ENCODE measurements at regions not wholly inside any gene's neighbourhood (a gene's known extent, or its start where the extent isn't known, plus 50 kb on each side); places are given as distances from the start of the nearest gene placed in this dataset.

DNA sequence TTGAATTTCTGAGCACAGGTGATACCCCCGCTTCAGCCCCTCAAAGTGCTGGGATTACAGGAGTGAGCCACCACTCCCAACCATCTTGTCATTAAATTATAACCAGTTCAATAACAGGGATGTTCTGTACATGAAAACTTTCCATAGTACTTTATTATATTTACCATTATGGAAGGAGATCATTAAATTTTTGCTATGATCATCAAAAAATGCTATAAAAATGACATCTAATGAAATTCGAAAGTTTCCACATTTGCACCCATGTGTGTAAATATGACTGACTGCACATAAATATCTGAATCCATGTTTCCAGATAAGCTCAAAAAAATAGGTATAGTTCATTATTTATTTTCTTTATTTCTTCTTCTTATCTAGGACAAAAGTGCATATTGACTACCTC lies 182.6 kb downstream of the FBXO8 start:
- Histone ChIP-seq H3K9me3 (ENCODE audit: control insufficient read depth, insufficient read depth, low read length) (no peaks in the 10 kb centered on the region), H3K4me3 (ENCODE audit: low read length) (no peak overlapping the region), H3K4me1 (ENCODE audit: control insufficient read depth, low read length) (no peaks in the 10 kb centered on the region), H3K27ac (ENCODE audit: low read depth, low read length) (no peak overlapping the region), H4K20me1 (ENCODE audit: control insufficient read depth, insufficient read depth, low read depth, low read length) (no peaks in the 10 kb centered on the region), H3K9me2 (replicated peaks; ENCODE audit: control insufficient read depth, low read length) (no peaks in the 10 kb centered on the region), H3F3A (ENCODE audit: control insufficient read depth, insufficient read depth) (no peaks in the 10 kb centered on the region), H3K27me3 (ENCODE audit: control insufficient read depth, low read length) (no peaks in the 10 kb centered on the region; the same call in 1 of the 2 replicates), H3K36me3 (ENCODE audit: control insufficient read depth, low read length) (no peaks in the 10 kb centered on the region), H3K4me2 (ENCODE audit: low read length) (no peak overlapping the region), H3K79me2 (ENCODE audit: control insufficient read depth, low read length) (no peaks in the 10 kb centered on the region)
- TF ChIP-seq, protein P1, sequence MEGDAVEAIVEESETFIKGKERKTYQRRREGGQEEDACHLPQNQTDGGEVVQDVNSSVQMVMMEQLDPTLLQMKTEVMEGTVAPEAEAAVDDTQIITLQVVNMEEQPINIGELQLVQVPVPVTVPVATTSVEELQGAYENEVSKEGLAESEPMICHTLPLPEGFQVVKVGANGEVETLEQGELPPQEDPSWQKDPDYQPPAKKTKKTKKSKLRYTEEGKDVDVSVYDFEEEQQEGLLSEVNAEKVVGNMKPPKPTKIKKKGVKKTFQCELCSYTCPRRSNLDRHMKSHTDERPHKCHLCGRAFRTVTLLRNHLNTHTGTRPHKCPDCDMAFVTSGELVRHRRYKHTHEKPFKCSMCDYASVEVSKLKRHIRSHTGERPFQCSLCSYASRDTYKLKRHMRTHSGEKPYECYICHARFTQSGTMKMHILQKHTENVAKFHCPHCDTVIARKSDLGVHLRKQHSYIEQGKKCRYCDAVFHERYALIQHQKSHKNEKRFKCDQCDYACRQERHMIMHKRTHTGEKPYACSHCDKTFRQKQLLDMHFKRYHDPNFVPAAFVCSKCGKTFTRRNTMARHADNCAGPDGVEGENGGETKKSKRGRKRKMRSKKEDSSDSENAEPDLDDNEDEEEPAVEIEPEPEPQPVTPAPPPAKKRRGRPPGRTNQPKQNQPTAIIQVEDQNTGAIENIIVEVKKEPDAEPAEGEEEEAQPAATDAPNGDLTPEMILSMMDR (IDR thresholded peaks at IDR 0.05; ENCODE audit: low read depth, low read length, poor library complexity, severe bottlenecking), result no peak
- TF ChIP-seq EZH2phosphoT487 (IDR thresholded peaks at IDR 0.05; ENCODE audit: borderline replicate concordance, low read length), result no peak

DNA sequence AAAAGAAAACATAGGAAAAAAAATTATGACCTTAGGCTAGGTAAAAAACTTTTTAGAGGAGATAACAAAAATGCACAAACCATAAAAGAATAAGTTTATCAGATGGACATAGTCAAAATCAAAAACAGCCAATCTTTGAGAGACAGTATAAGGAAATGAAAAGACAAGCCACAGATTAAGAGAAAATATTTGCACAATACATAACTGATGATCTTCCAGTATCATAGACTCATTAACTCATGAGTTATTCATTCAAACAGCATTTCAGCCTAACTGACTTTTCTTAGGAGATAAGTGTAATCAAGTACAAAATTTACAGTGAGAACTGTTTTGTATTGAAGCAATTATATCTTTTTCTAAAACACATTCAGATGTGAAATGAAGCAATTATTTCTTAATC lies 183.8 kb downstream of the FBXO8 start:
- Histone ChIP-seq H3K4me1 (ENCODE audit: control insufficient read depth, low read length) (no peaks in the 10 kb centered on the region), H3K4me2 (ENCODE audit: low read length) (no peak overlapping the region), H3K79me2 (ENCODE audit: control insufficient read depth, low read length) (no peaks in the 10 kb centered on the region), H3K36me3 (ENCODE audit: control insufficient read depth, low read length) (no peaks in the 10 kb centered on the region), H3F3A (ENCODE audit: control insufficient read depth, insufficient read depth) (no peaks in the 10 kb centered on the region), H3K9me2 (replicated peaks; ENCODE audit: control insufficient read depth, low read length) (no peaks in the 10 kb centered on the region), H3K9me3 (ENCODE audit: control insufficient read depth, insufficient read depth, low read length) (no peaks in the 10 kb centered on the region), H3K27ac (ENCODE audit: low read depth, low read length) (no peak overlapping the region), H3K27me3 (ENCODE audit: control insufficient read depth, low read length) (no peaks in the 10 kb centered on the region; the same call in 1 of the 2 replicates), H3K4me3 (ENCODE audit: low read length) (no peak overlapping the region), H4K20me1 (ENCODE audit: control insufficient read depth, insufficient read depth, low read depth, low read length) (no peaks in the 10 kb centered on the region)
- no peak for TF ChIP-seq EZH2phosphoT487 (IDR thresholded peaks at IDR 0.05; ENCODE audit: borderline replicate concordance, low read length)
- TF ChIP-seq, protein P1 (IDR thresholded peaks at IDR 0.05; ENCODE audit: low read depth, low read length, poor library complexity, severe bottlenecking), result no peak

DNA sequence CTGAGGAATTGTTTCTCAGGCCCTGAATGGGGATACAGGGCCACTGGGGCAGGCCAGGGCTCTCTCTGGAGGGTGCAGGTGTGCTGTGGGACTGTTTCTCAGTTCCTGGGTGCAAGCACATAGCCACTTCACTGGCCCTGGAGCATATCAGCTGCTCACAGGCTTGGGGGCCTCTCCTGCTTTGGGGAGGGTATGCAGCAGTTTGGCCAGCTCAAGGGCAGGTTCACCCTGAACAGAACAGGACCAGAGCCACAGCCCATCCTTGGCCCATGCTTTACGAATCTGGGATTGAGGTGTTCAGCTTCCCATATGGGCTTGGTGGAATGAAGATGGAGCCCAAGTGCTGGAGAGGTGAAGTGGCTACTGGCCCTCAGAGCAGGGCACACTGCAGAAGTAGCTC lies 186.5 kb downstream of the FBXO8 start:
- Histone ChIP-seq H3K9me2 (replicated peaks; ENCODE audit: control insufficient read depth, low read length) (no peaks in the 10 kb centered on the region), H3K4me3 (ENCODE audit: low read length) (no peak overlapping the region), H4K20me1 (ENCODE audit: control insufficient read depth, insufficient read depth, low read depth, low read length) (no peaks in the 10 kb centered on the region), H3K79me2 (ENCODE audit: control insufficient read depth, low read length) (no peaks in the 10 kb centered on the region), H3F3A (ENCODE audit: control insufficient read depth, insufficient read depth) (no peaks in the 10 kb centered on the region), H3K27ac (ENCODE audit: low read depth, low read length) (no peak overlapping the region), H3K36me3 (ENCODE audit: control insufficient read depth, low read length) (no peaks in the 10 kb centered on the region), H3K27me3 (ENCODE audit: control insufficient read depth, low read length) (no peaks in the 10 kb centered on the region), H3K4me1 (ENCODE audit: control insufficient read depth, low read length) (no peaks in the 10 kb centered on the region), H3K9me3 (ENCODE audit: control insufficient read depth, insufficient read depth, low read length) (no peaks in the 10 kb centered on the region), H3K4me2 (ENCODE audit: low read length) (no peak overlapping the region)
- TF ChIP-seq, protein P1 (IDR thresholded peaks at IDR 0.05; ENCODE audit: low read depth, low read length, poor library complexity, severe bottlenecking), result no peak
- no peak for TF ChIP-seq EZH2phosphoT487 (IDR thresholded peaks at IDR 0.05; ENCODE audit: borderline replicate concordance, low read length)

DNA sequence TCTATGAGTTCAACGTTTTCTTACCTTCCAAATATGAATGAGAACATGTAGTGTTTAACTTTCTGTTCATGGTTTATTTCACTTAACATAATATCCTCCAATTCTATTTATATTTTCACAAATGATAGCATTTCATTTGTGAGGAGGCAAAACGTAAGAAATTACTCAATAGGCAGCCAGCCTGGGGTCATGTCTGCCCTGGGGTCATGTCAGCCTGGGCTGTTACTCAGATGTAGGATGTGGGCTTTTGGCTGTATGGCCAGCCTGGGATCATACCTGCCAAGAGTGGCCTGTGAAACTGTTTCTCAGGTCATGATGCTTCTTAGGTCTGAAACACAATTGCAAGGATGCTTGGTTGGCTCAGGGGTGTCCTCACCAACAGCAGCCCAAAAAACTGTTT lies 187.0 kb downstream of the FBXO8 start:
- no peaks in the 10 kb centered on the region for H3K36me3 ChIP-seq (ENCODE audit: control insufficient read depth, low read length)
- no peak overlapping the region for H3K27ac ChIP-seq (ENCODE audit: low read depth, low read length)
- no peaks in the 10 kb centered on the region for H3K4me1 ChIP-seq (ENCODE audit: control insufficient read depth, low read length)
- no peaks in the 10 kb centered on the region for H4K20me1 ChIP-seq (ENCODE audit: control insufficient read depth, insufficient read depth, low read depth, low read length)
- H3F3A ChIP-seq (ENCODE audit: control insufficient read depth, insufficient read depth), result no peaks in the 10 kb centered on the region
- no peak overlapping the region for H3K4me2 ChIP-seq (ENCODE audit: low read length)
- H3K9me3 ChIP-seq (ENCODE audit: control insufficient read depth, insufficient read depth, low read length), result no peaks in the 10 kb centered on the region
- H3K79me2 ChIP-seq (ENCODE audit: control insufficient read depth, low read length), result no peaks in the 10 kb centered on the region
- H3K4me3 ChIP-seq (ENCODE audit: low read length), result no peak overlapping the region
- no peaks in the 10 kb centered on the region for H3K9me2 ChIP-seq (replicated peaks; ENCODE audit: control insufficient read depth, low read length)
- no peaks in the 10 kb centered on the region for H3K27me3 ChIP-seq (ENCODE audit: control insufficient read depth, low read length)
- TF ChIP-seq EZH2phosphoT487 (IDR thresholded peaks at IDR 0.05; ENCODE audit: borderline replicate concordance, low read length), result no peak
- TF ChIP-seq, protein P1 (IDR thresholded peaks at IDR 0.05; ENCODE audit: low read depth, low read length, poor library complexity, severe bottlenecking), result no peak
